ENCODE measurements at regions not wholly inside any gene's neighbourhood (a gene's known extent, or its start where the extent isn't known, plus 50 kb on each side); places are given as distances from the start of the nearest gene placed in this dataset.
A peak's percentile ranks its signal among the peaks of the same experiment; 100 is the strongest.

GRCh38 chr7:15848901-15849300, 162.4 kb upstream of the MEOX2 start:
- no peak overlapping the region for H3K9ac ChIP-seq (ENCODE audit: low read length)
- H2BK120ac ChIP-seq (ENCODE audit: low read depth, low read length): no peak overlapping the region
- no peak overlapping the region for H4K91ac ChIP-seq (ENCODE audit: low read length)
- H3K4me2 ChIP-seq (ENCODE audit: low read length, poor library complexity, severe bottlenecking): no peak overlapping the region
- H3K23ac ChIP-seq (ENCODE audit: low read length in 2 of 2): no peak overlapping the region
- no peak overlapping the region for H4K8ac ChIP-seq (ENCODE audit: low read length)
- no peak overlapping the region for H3K14ac ChIP-seq (ENCODE audit: low read length in 2 of 2)
- no peak overlapping the region for H3K4me3 ChIP-seq (ENCODE audit: insufficient read depth in 1 of 2, low read depth in 1 of 2, low read length in 2 of 2)
- peak overlapping the region in 1 of 2 experiments; percentile 42 for H3K4ac ChIP-seq (ENCODE audit: low read depth in 1 of 2, low read length in 2 of 2)
- WGBS: 100% methylated on average over 1 of the region's 1 CpG
- no peak overlapping the region for H3K27ac ChIP-seq (ENCODE audit: low read length, poor library complexity, severe bottlenecking)
- no peaks in the 10 kb centered on the region for H3K27me3 ChIP-seq (ENCODE audit: control insufficient read depth in 1 of 2, insufficient read depth in 1 of 2, low read length in 2 of 2)
- H3K79me1 ChIP-seq (replicated peaks; ENCODE audit: low read length, poor library complexity, severe bottlenecking): no peaks in the 10 kb centered on the region
- no peak overlapping the region for H2AFZ ChIP-seq (ENCODE audit: low read depth, low read length)
- no peaks in the 10 kb centered on the region for H3K4me1 ChIP-seq (ENCODE audit: control insufficient read depth, insufficient read depth, low read depth, low read length)
- DNase-seq: no peak
- H2BK5ac ChIP-seq (ENCODE audit: low read depth, low read length, poor library complexity, severe bottlenecking): no peak overlapping the region
- no peak overlapping the region for H2BK15ac ChIP-seq (ENCODE audit: low read depth, poor library complexity, severe bottlenecking)
- H2AK5ac ChIP-seq (ENCODE audit: low read length, severe bottlenecking): no peak overlapping the region
- H2BK12ac ChIP-seq (ENCODE audit: low read length in 2 of 2): no peak overlapping the region
- H3K9me3 ChIP-seq (ENCODE audit: control insufficient read depth, low read length): no peaks in the 10 kb centered on the region
- H3K18ac ChIP-seq (ENCODE audit: low read depth in 1 of 2, low read length in 2 of 2): no peak overlapping the region
- H3K36me3 ChIP-seq (ENCODE audit: control insufficient read depth in 1 of 2, insufficient read depth in 2 of 2, low read depth in 1 of 2, low read length in 2 of 2): no peaks in the 10 kb centered on the region

- Histone ChIP-seq H3K4me1 (ENCODE audit: control insufficient read depth, insufficient read depth, low read depth, low read length) (no peaks in the 10 kb centered on the region), H3K36me3 (ENCODE audit: control insufficient read depth in 1 of 2, insufficient read depth in 2 of 2, low read depth in 1 of 2, low read length in 2 of 2) (no peaks in the 10 kb centered on the region), H2BK12ac (ENCODE audit: low read length in 2 of 2) (no peak overlapping the region), H4K8ac (ENCODE audit: low read length) (no peak overlapping the region), H2BK5ac (ENCODE audit: low read depth, low read length, poor library complexity, severe bottlenecking) (no peak overlapping the region), H2BK15ac (ENCODE audit: low read depth, poor library complexity, severe bottlenecking) (no peak overlapping the region), H4K91ac (ENCODE audit: low read length) (no peak overlapping the region), H3K14ac (ENCODE audit: low read length in 2 of 2) (no peak overlapping the region), H2AK5ac (ENCODE audit: low read length, severe bottlenecking) (no peak overlapping the region), H3K27me3 (ENCODE audit: control insufficient read depth in 1 of 2, insufficient read depth in 1 of 2, low read length in 2 of 2) (no peaks in the 10 kb centered on the region), H3K4me2 (ENCODE audit: low read length, poor library complexity, severe bottlenecking) (no peak overlapping the region), H3K4me3 (ENCODE audit: insufficient read depth in 1 of 2, low read depth in 1 of 2, low read length in 2 of 2) (no peak overlapping the region), H3K18ac (ENCODE audit: low read depth in 1 of 2, low read length in 2 of 2) (no peak overlapping the region), H3K79me1 (replicated peaks; ENCODE audit: low read length, poor library complexity, severe bottlenecking) (no peaks in the 10 kb centered on the region), H2BK120ac (ENCODE audit: low read depth, low read length) (no peak overlapping the region), H3K9me3 (ENCODE audit: control insufficient read depth, low read length) (no peaks in the 10 kb centered on the region), H3K23ac (ENCODE audit: low read length in 2 of 2) (no peak overlapping the region), H2AFZ (ENCODE audit: low read depth, low read length) (no peak overlapping the region), H3K4ac (ENCODE audit: low read depth in 1 of 2, low read length in 2 of 2) (no peak overlapping the region), H3K9ac (ENCODE audit: low read length) (peak overlapping the region; percentile 23), H3K27ac (ENCODE audit: low read length, poor library complexity, severe bottlenecking) (no peak overlapping the region)
- WGBS: 39% methylated on average over 2 of the region's 3 CpGs
- peak; percentile 37 for DNase-seq
These were observed 161.9 kb upstream of the MEOX2 start for GRCh38 chr7:15848362-15848761.

- Histone ChIP-seq H3K4ac (ENCODE audit: low read depth in 1 of 2, low read length in 2 of 2) (no peak overlapping the region), H3K4me3 (ENCODE audit: insufficient read depth in 1 of 2, low read depth in 1 of 2, low read length in 2 of 2) (no peak overlapping the region), H3K27me3 (ENCODE audit: control insufficient read depth in 1 of 2, insufficient read depth in 1 of 2, low read length in 2 of 2) (no peaks in the 10 kb centered on the region), H4K91ac (ENCODE audit: low read length) (no peak overlapping the region), H3K36me3 (ENCODE audit: control insufficient read depth in 1 of 2, insufficient read depth in 2 of 2, low read depth in 1 of 2, low read length in 2 of 2) (no peaks in the 10 kb centered on the region), H2BK15ac (ENCODE audit: low read depth, poor library complexity, severe bottlenecking) (no peak overlapping the region), H3K4me1 (ENCODE audit: control insufficient read depth, insufficient read depth, low read depth, low read length) (no peaks in the 10 kb centered on the region), H3K9me3 (ENCODE audit: control insufficient read depth, low read length) (no peaks in the 10 kb centered on the region), H3K9ac (ENCODE audit: low read length) (no peak overlapping the region), H3K18ac (ENCODE audit: low read depth in 1 of 2, low read length in 2 of 2) (no peak overlapping the region), H3K14ac (ENCODE audit: low read length in 2 of 2) (no peak overlapping the region), H3K27ac (ENCODE audit: low read length, poor library complexity, severe bottlenecking) (no peak overlapping the region), H2BK12ac (ENCODE audit: low read length in 2 of 2) (no peak overlapping the region), H2BK120ac (ENCODE audit: low read depth, low read length) (no peak overlapping the region), H2AK5ac (ENCODE audit: low read length, severe bottlenecking) (no peak overlapping the region), H3K4me2 (ENCODE audit: low read length, poor library complexity, severe bottlenecking) (no peak overlapping the region), H4K8ac (ENCODE audit: low read length) (no peak overlapping the region), H2BK5ac (ENCODE audit: low read depth, low read length, poor library complexity, severe bottlenecking) (no peak overlapping the region), H3K23ac (ENCODE audit: low read length in 2 of 2) (no peak overlapping the region), H3K79me1 (replicated peaks; ENCODE audit: low read length, poor library complexity, severe bottlenecking) (no peaks in the 10 kb centered on the region), H2AFZ (ENCODE audit: low read depth, low read length) (no peak overlapping the region)
- no CpG with 5 or more reads among the region's 3 CpGs for WGBS
- peak; percentile 29 for DNase-seq
These were observed 159.4 kb upstream of the MEOX2 start for GRCh38 chr7:15845868-15846267.

GRCh38 chr7:15845461-15845860, 159.0 kb upstream of the MEOX2 start:
- Histone ChIP-seq H3K27ac (ENCODE audit: low read length, poor library complexity, severe bottlenecking) (no peak overlapping the region), H3K9ac (ENCODE audit: low read length) (no peak overlapping the region), H3K23ac (ENCODE audit: low read length in 2 of 2) (no peak overlapping the region), H3K79me1 (replicated peaks; ENCODE audit: low read length, poor library complexity, severe bottlenecking) (no peaks in the 10 kb centered on the region), H3K4me1 (ENCODE audit: control insufficient read depth, insufficient read depth, low read depth, low read length) (no peaks in the 10 kb centered on the region), H3K4ac (ENCODE audit: low read depth in 1 of 2, low read length in 2 of 2) (no peak overlapping the region), H3K14ac (ENCODE audit: low read length in 2 of 2) (no peak overlapping the region), H2AK5ac (ENCODE audit: low read length, severe bottlenecking) (no peak overlapping the region), H4K8ac (ENCODE audit: low read length) (no peak overlapping the region), H3K9me3 (ENCODE audit: control insufficient read depth, low read length) (no peaks in the 10 kb centered on the region), H2BK120ac (ENCODE audit: low read depth, low read length) (no peak overlapping the region), H2BK15ac (ENCODE audit: low read depth, poor library complexity, severe bottlenecking) (no peak overlapping the region), H2BK5ac (ENCODE audit: low read depth, low read length, poor library complexity, severe bottlenecking) (no peak overlapping the region), H2BK12ac (ENCODE audit: low read length in 2 of 2) (no peak overlapping the region), H3K18ac (ENCODE audit: low read depth in 1 of 2, low read length in 2 of 2) (no peak overlapping the region), H3K4me2 (ENCODE audit: low read length, poor library complexity, severe bottlenecking) (no peak overlapping the region), H3K36me3 (ENCODE audit: control insufficient read depth in 1 of 2, insufficient read depth in 2 of 2, low read depth in 1 of 2, low read length in 2 of 2) (no peaks in the 10 kb centered on the region), H3K4me3 (ENCODE audit: insufficient read depth in 1 of 2, low read depth in 1 of 2, low read length in 2 of 2) (no peak overlapping the region), H2AFZ (ENCODE audit: low read depth, low read length) (no peak overlapping the region), H4K91ac (ENCODE audit: low read length) (no peak overlapping the region), H3K27me3 (ENCODE audit: control insufficient read depth in 1 of 2, insufficient read depth in 1 of 2, low read length in 2 of 2) (no peaks in the 10 kb centered on the region)
- DNase-seq: no peak
- WGBS: 96% methylated on average over 2 of the region's 2 CpGs

All from mesenchymal stem cell (in vitro differentiated cells and primary cell).